LNCAP (cell line): ENCODE measurements at regions not wholly inside any gene's neighbourhood (a gene's known extent, or its start where the extent isn't known, plus 50 kb on each side); places are given as distances from the start of the nearest gene placed in this dataset.

ENCODE experiments used
- TF ChIP-seq, protein P1 (sequence below): fragments of 450-650 bp; IDR thresholded peaks from 2 replicates; pipeline ENCODE4 v1.5.1; 2017; ENCODE audit warnings: mild to moderate bottlenecking

DNA sequence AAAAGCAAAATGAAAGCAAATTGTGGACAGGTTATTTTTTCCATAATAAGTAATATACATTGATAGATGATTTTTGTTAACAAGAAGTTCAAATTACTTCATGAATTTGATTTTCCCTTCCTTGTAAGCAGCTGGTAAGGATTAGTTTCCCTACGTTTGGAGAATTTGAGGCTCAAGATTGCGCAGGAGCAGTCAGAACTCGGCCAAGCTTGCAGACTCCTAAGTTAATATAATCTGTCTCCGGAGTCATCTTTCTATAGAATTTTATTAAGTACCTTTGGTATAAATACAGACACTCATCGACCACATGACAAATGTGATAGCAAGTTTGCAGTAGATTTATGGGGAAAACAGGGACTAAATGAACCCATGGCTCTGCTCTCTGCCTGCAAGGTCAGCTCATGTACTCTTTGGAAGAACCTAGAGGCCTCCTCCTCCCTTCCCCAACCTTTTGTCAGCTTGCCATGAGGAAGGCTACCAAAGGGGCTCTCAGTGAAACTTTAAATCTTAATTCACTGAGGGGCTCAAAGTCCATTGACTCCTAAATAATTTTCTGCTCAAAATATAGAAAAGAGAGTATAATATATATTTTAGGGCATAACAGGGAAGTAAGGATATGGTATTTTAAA, 89.2 kb upstream of the CTTNBP2 start:
- TF ChIP-seq, protein P1, sequence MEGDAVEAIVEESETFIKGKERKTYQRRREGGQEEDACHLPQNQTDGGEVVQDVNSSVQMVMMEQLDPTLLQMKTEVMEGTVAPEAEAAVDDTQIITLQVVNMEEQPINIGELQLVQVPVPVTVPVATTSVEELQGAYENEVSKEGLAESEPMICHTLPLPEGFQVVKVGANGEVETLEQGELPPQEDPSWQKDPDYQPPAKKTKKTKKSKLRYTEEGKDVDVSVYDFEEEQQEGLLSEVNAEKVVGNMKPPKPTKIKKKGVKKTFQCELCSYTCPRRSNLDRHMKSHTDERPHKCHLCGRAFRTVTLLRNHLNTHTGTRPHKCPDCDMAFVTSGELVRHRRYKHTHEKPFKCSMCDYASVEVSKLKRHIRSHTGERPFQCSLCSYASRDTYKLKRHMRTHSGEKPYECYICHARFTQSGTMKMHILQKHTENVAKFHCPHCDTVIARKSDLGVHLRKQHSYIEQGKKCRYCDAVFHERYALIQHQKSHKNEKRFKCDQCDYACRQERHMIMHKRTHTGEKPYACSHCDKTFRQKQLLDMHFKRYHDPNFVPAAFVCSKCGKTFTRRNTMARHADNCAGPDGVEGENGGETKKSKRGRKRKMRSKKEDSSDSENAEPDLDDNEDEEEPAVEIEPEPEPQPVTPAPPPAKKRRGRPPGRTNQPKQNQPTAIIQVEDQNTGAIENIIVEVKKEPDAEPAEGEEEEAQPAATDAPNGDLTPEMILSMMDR, result no peak

DNA sequence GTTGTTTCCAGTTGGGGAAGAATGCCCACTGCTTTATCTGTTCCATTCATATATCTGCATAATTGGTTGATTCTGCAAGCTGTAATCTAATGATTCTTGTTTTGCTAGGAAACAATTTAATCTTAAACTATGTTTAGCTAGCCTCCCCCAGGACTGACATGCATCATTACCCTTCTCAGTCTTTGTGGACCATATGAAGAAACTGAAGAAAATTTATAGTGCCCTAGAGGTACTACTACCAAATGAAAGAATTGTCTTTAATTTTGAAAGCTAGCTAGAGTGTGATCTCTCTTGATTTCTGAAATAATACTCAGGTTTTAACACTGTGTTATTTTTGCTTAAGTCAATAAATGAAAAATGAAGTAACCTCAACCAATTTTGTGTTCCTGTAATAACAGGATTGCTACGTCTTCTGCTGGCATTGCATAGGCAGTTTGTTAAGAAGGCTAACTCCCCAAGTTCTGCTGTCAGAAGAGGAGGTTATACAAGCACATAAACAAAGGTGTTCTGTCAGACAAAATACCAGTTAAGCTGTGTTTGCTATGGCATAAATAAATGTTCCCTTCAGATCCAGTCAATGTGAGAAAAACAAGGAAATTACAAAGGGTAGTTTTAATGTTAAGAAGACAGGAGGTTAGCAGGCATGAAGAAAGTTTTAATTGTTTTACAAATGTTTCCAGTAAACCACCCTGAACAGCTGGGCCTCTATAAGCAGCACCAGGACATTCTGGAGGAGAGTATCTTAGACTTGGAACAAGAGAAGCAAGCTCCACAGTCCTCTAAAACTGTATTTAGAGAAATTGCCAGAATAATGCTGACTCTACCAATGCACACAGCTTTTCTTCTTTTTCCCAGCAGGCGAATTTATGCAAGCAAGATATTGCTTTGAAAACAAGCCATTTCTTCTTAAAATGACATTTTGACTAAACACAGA, 90.3 kb upstream of the CTTNBP2 start:
- TF ChIP-seq, protein P1, result no peak

DNA sequence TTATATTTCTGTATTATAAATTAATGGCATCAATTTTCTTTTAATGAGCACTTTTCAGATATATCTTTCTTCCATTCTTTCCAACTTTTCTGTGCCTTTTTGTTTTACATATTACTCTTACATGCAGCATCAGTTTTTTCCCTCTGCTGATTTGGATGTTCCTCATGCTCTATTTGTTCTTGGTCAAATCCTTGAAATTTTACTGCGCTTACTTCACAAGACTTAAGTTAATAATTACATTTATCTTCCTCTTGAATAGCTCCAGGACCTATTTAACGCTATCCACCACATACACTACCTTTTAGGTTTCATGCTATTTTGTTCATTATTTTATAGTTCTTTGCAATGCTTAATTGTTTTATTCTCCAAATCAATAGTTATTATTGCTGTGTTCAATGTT, 97.6 kb upstream of the CTTNBP2 start:
- TF ChIP-seq, protein P1, result no peak

DNA sequence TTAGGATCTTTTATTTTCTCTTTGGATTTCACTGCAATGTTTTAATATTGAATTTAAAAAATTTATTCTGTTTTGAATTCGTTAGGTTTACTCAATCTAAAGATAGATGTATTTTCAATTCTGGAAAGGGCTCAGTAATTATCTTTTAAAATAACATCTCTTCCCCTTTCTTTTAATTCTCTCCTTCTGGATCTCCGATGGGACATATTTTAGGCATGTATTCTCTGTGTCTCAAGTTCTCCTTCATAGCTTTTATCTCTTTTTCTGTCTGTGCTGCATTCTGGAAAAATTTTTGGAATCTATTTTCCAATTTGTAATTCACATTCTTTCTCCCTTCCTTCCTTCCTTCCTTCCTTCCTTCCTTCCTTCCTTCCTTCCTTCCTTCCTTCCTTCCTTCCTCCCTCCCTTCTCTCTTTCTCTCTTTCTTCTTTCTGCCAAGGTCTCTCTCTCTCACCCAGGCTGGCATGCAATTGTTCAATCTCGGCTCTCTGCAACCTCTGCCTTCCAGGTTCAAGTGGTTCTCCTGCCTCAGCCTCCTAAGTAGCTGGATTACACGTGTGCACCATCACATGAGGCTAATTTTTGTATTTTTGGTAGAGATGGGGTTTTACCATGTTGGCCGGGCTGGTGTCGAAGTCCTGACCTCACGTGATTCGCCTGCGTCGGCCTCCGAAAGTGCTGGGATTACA, 98.5 kb upstream of the CTTNBP2 start:
- TF ChIP-seq, protein P1, result no peak

DNA sequence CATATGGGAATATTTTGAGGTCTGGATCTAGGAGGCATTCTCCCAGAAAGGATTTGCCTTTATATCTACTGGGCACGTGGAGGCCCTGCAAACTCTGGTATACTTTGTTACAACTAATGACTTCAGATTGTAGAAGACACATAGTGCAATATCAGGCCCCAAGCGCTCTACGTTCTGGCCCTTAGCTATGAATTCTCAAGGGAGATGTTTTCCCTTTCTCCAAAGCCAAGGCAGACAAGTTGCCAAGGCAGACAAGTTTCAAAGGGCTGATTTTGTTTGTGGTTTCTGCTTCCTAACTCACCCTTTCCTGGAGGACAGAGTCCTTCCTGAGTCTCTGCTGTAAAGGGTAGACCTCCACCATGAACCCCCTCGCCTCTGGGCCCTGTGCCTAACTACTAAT, 99.4 kb upstream of the CTTNBP2 start:
- TF ChIP-seq, protein P1, result no peak

DNA sequence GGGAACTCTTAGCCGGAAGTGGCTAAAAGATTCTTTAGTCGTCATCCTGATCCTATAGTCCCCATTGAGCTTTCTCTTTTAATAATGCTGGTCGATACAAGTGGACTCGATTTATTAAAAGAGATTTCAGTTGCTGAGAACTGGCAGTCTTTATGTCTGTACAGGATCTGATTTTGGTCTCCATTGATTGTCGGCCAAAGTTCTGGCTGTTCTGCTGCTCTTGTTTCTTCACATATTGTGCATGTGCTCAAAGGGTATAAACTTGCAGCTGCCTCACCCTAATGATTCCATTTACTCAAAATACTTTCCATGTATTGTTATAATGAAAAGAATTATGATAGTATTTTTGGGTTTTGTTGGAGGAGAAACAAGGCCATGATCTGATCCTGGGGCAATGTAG, 100.7 kb upstream of the CTTNBP2 start:
- TF ChIP-seq, protein P1, result no peak

DNA sequence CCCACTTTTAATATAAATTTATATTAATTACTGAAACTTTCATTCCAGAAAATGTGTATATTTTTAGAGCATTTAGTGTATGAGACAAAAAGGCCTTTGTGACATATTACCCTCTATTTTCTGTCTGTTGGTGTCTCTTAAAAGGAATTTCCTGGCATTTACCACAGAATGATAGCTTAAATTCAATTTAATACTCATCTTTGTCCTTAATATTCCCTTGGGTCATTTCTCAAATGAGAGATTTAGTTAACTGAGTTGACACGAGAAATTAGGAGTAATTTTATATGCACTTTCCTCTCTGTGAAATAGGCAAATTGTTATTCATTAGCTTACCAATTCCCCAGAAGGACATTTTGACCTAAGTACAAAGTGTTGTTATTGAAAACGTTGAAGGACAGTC, 101.7 kb upstream of the CTTNBP2 start:
- TF ChIP-seq, protein P1, result no peak
